ENCODE measurements at regions not wholly inside any gene's neighbourhood (a gene's known extent, or its start where the extent isn't known, plus 50 kb on each side); places are given as distances from the start of the nearest gene placed in this dataset.
"Not testable (repeated sequence)": the region's sequence is repeated elsewhere in the genome, so short reads cannot be mapped to it uniquely, and the experiment has no call there.

GRCh38 chr14:35174342-35174741 is 52.0 kb downstream of the PRORP start:
- H3K4me3 ChIP-seq (ENCODE audit: control insufficient read depth, low read depth, low read length) = no peak overlapping the region
- TF ChIP-seq CTCF (conservative IDR thresholded peaks at IDR 0.05; ENCODE audit: control insufficient read depth, insufficient read depth, low read depth, low read length) = no peak
- no peak for DNase-seq (ENCODE audit: low read depth)

GRCh38 chr14:35180179-35180578 is 57.8 kb downstream of the PRORP start:
- no peak for TF ChIP-seq CTCF (conservative IDR thresholded peaks at IDR 0.05; ENCODE audit: control insufficient read depth, insufficient read depth, low read depth, low read length)
- DNase-seq (ENCODE audit: low read depth) = no peak
- H3K4me3 ChIP-seq (ENCODE audit: control insufficient read depth, low read depth, low read length) = no peak overlapping the region

GRCh38 chr14:35184891-35185290 is 62.5 kb downstream of the PRORP start:
- not testable (repeated sequence) for DNase-seq (ENCODE audit: low read depth); H3K4me3 ChIP-seq (ENCODE audit: control insufficient read depth, low read depth, low read length)

- TF ChIP-seq CTCF (conservative IDR thresholded peaks at IDR 0.05; ENCODE audit: control insufficient read depth, insufficient read depth, low read depth, low read length) = no peak
- no peak overlapping the region for H3K4me3 ChIP-seq (ENCODE audit: control insufficient read depth, low read depth, low read length)
- DNase-seq (ENCODE audit: low read depth) = no peak
Observed at GRCh38 chr14:35189422-35189821, 67.1 kb downstream of the PRORP start.

GRCh38 chr14:35193161-35193560 is 70.8 kb downstream of the PRORP start:
- TF ChIP-seq CTCF (conservative IDR thresholded peaks at IDR 0.05; ENCODE audit: control insufficient read depth, insufficient read depth, low read depth, low read length) = no peak

GRCh38 chr14:35194183-35194582 is 71.8 kb downstream of the PRORP start:
- not testable (repeated sequence) for DNase-seq (ENCODE audit: low read depth)

More at GRCh38 chr14:35193161-35193560, 70.8 kb downstream of the PRORP start:
- DNase-seq (ENCODE audit: low read depth) = no peak
- no peak overlapping the region for H3K4me3 ChIP-seq (ENCODE audit: control insufficient read depth, low read depth, low read length)

GRCh38 chr14:35196571-35196970 is 74.2 kb downstream of the PRORP start:
- TF ChIP-seq CTCF (conservative IDR thresholded peaks at IDR 0.05; ENCODE audit: control insufficient read depth, insufficient read depth, low read depth, low read length) = no peak
- peak; percentile 23 for DNase-seq (ENCODE audit: low read depth)
- no peak overlapping the region for H3K4me3 ChIP-seq (ENCODE audit: control insufficient read depth, low read depth, low read length)

More at GRCh38 chr14:35194183-35194582, 71.8 kb downstream of the PRORP start:
- H3K4me3 ChIP-seq (ENCODE audit: control insufficient read depth, low read depth, low read length) = not testable (repeated sequence)

- TF ChIP-seq CTCF (conservative IDR thresholded peaks at IDR 0.05; ENCODE audit: control insufficient read depth, insufficient read depth, low read depth, low read length) = no peak
- DNase-seq (ENCODE audit: low read depth) = peak; percentile 68
- no peak overlapping the region for H3K4me3 ChIP-seq (ENCODE audit: control insufficient read depth, low read depth, low read length)
Observed at GRCh38 chr14:35197015-35197414, 74.7 kb downstream of the PRORP start.
